ENCODE measurements at regions not wholly inside any gene's neighbourhood (a gene's known extent, or its start where the extent isn't known, plus 50 kb on each side); places are given as distances from the start of the nearest gene placed in this dataset.

DNA sequence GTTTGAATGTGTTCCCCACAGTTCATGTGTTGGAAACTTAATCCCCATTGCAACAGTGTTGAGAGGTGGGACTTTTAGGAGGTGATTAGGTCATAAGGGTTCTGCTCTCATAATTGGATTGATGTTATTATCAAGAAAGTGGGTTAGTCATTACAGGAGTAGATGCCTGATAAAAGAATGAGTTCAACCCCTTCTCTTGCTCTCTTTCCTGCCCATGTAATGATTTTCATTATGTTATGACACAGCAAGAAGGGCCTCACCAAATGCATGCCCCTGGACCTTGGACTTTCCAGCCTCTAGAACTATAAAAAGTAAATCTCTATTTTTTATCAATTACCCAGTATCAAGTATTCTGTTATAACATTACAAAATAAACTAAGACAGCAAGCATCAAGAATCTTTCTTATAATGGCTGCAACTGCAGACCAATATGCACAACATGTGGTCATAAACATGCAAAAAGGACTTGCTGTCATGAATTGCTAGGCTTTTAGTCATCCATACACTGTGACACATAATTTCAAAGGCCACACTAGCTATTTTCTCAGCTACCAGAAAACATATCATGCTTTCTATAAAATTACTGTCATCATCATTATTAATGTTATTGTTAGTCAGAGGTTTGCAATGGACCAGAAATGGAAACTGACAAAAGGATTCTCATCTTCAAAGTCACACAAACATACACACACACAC is 99.9 kb upstream of the GUCY1A2 start:
- in situ Hi-C loops (cut with MboI): no loop called here
- Histone ChIP-seq H3K79me2 (ENCODE audit: control insufficient read depth, insufficient read depth, low read length) (no peaks in the 10 kb centered on the region), H3K4me3 (no peak overlapping the region), H2AFZ (ENCODE audit: low read depth, low read length) (no peak overlapping the region), H3K9ac (ENCODE audit: insufficient read depth in 1 of 2, low read depth in 2 of 2, low read length in 2 of 2) (no peak overlapping the region), H3K27ac (ENCODE audit: extremely low read depth, low read depth, low read length) (no peak overlapping the region), H3K9me3 (replicated peaks; ENCODE audit: control insufficient read depth, insufficient read depth, low read depth, low read length) (no peaks in the 10 kb centered on the region), H3K27me3 (ENCODE audit: control insufficient read depth in 2 of 2, insufficient read depth in 2 of 2, low read length in 2 of 2) (no peaks in the 10 kb centered on the region), H4K20me1 (replicated peaks; ENCODE audit: control insufficient read depth, insufficient read depth, low read length) (no peaks in the 10 kb centered on the region), H3K36me3 (ENCODE audit: control insufficient read depth, insufficient read depth, low read length) (no peaks in the 10 kb centered on the region), H3K4me2 (ENCODE audit: insufficient read depth, low read length) (no peak overlapping the region), H3K4me1 (replicated peaks in 1 of 2; ENCODE audit: control insufficient read depth in 2 of 2, insufficient read depth in 2 of 2, low read length in 2 of 2) (no peaks in the 10 kb centered on the region), H3K9me1 (ENCODE audit: control insufficient read depth, insufficient read depth, low read length) (no peaks in the 10 kb centered on the region)
- ATAC-seq (no peak), DNase-seq (ENCODE audit: extremely low read depth in 1 of 4, low spot score in 3 of 4) (no peak), FAIRE-seq (no peak)
- intact Hi-C loops (cut with micrococcal nuclease): no loop called here
- ChIA-PET POLR2A (no interaction called here), CTCF (ENCODE audit: low intra/inter-chr PET ratio) (no interaction called here)
- TF ChIP-seq ZNF224 (CRISPR knock-in tag; IDR thresholded peaks at IDR 0.05) (no peak), BDP1 (IDR thresholded peaks at IDR 0.05; ENCODE audit: insufficient read depth, insufficient read length) (no peak), BCL6 (CRISPR knock-in tag; IDR thresholded peaks at IDR 0.05) (no peak), GTF2F1 (IDR thresholded peaks at IDR 0.05; ENCODE audit: low read depth, low read length) (no peak), SP2 (IDR thresholded peaks at IDR 0.05; ENCODE audit: extremely low read depth, low read depth, low read length, poor library complexity, severe bottlenecking) (no peak), CBX5 (IDR thresholded peaks at IDR 0.05; ENCODE audit: borderline replicate concordance, low read depth) (no peak)
- TF ChIP-seq, protein P1, sequence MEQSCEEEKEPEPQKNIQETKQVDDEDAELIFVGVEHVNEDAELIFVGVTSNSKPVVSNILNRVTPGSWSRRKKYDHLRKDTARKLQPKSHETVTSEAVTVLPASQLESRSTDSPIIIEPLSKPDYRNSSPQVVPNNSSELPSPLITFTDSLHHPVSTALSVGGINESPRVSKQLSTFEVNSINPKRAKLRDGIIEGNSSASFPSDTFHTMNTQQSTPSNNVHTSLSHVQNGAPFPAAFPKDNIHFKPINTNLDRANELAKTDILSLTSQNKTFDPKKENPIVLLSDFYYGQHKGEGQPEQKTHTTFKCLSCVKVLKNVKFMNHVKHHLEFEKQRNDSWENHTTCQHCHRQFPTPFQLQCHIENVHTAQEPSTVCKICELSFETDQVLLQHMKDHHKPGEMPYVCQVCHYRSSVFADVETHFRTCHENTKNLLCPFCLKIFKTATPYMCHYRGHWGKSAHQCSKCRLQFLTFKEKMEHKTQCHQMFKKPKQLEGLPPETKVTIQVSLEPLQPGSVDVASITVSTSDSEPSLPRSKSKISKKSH (CRISPR knock-in tag; IDR thresholded peaks at IDR 0.05): no peak
- TF ChIP-seq, protein P2, sequence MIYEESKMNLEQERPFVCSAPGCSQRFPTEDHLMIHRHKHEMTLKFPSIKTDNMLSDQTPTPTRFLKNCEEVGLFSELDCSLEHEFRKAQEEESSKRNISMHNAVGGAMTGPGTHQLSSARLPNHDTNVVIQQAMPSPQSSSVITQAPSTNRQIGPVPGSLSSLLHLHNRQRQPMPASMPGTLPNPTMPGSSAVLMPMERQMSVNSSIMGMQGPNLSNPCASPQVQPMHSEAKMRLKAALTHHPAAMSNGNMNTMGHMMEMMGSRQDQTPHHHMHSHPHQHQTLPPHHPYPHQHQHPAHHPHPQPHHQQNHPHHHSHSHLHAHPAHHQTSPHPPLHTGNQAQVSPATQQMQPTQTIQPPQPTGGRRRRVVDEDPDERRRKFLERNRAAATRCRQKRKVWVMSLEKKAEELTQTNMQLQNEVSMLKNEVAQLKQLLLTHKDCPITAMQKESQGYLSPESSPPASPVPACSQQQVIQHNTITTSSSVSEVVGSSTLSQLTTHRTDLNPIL (CRISPR knock-in tag; IDR thresholded peaks at IDR 0.05): no peak
- TF ChIP-seq, protein P3, sequence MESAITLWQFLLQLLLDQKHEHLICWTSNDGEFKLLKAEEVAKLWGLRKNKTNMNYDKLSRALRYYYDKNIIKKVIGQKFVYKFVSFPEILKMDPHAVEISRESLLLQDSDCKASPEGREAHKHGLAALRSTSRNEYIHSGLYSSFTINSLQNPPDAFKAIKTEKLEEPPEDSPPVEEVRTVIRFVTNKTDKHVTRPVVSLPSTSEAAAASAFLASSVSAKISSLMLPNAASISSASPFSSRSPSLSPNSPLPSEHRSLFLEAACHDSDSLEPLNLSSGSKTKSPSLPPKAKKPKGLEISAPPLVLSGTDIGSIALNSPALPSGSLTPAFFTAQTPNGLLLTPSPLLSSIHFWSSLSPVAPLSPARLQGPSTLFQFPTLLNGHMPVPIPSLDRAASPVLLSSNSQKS (CRISPR knock-in tag; IDR thresholded peaks at IDR 0.05): no peak
- BruUV-seq (replicated peaks): no TSS peak
